Spleen (tissue), 11 donors: ENCODE measurements at regions not wholly inside any gene's neighbourhood (a gene's known extent, or its start where the extent isn't known, plus 50 kb on each side); places are given as distances from the start of the nearest gene placed in this dataset.

Experiments used
- DNase-seq: peaks from one replicate; pipeline ENCODE4 v3.0.0-alpha.2; 2020
- H3K27ac ChIP-seq, 8 donors: fragments of 200-600 bp; sonication (generic) in 7 of 8; 1 replicate in 4 of 8; 2 replicates in 4 of 8; pipeline versions ENCODE4 v1.5.0 to v1.8.0; 2016 to 2021; ENCODE audit warnings: inconsistent platforms in 4 of 8, mild to moderate bottlenecking in 4 of 8, moderate library complexity in 1 of 8
- H3K27me3 ChIP-seq, 7 donors: fragments of 200-600 bp; sonication (generic) in 6 of 7; replicated peaks in 1 of 7; 1 replicate in 4 of 7; 2 replicates in 3 of 7; pipeline versions ENCODE4 v1.5.0 to v1.8.0; 2016 to 2021; ENCODE audit warnings: inconsistent platforms in 3 of 7, mild to moderate bottlenecking in 1 of 7
- H3K36me3 ChIP-seq, 6 donors: fragments of 200-600 bp; sonication (generic) in 5 of 6; 1 replicate in 4 of 6; 2 replicates in 2 of 6; pipeline versions ENCODE4 v1.5.0 to v1.8.0; 2016 to 2021; ENCODE audit warnings: inconsistent platforms in 2 of 6
- H3K4me1 ChIP-seq, 6 donors: fragments of 200-600 bp; sonication (generic) in 5 of 6; 1 replicate in 3 of 6; 2 replicates in 3 of 6; pipeline versions ENCODE4 v1.5.0 to v1.8.0; 2016 to 2021; ENCODE audit warnings: inconsistent platforms in 3 of 6
- H3K4me3 ChIP-seq, 8 donors: fragments of 200-600 bp; sonication (generic) in 7 of 8; 1 replicate in 4 of 8; 2 replicates in 4 of 8; pipeline versions ENCODE4 v1.5.0 to v1.8.0; 2016 to 2021; ENCODE audit warnings: inconsistent platforms in 4 of 8, mild to moderate bottlenecking in 4 of 8, moderate library complexity in 2 of 8
- H3K9me3 ChIP-seq, 8 donors: fragments of 200-600 bp; sonication (generic) in 7 of 8; 1 replicate in 4 of 8; 2 replicates in 4 of 8; pipeline versions ENCODE4 v1.5.0 to v1.8.0; 2016 to 2021; ENCODE audit warnings: inconsistent platforms in 4 of 8
- CTCF ChIP-seq, 11 experiments: fragments of 200-600 bp in 7 of 11; fragments of 450-650 bp in 4 of 11; sonication (generic) in 4 of 11; IDR thresholded peaks in 8 of 11; conservative IDR thresholded peaks in 3 of 11; 1 replicate in 7 of 11; 2 replicates in 4 of 11; pipeline versions ENCODE4 v1.4.0 to v1.8.0; 2016 to 2021; ENCODE audit warnings: antibody characterized with exemption in 11 of 11, inconsistent platforms in 4 of 11, mild to moderate bottlenecking in 1 of 11
- POLR2A ChIP-seq, 3 donors: fragments of 450-650 bp; IDR thresholded peaks; one replicate each; pipeline ENCODE4 v1.5.1; 2017; ENCODE audit warnings: antibody characterized with exemption in 3 of 3, mild to moderate bottlenecking in 1 of 3
- POLR2AphosphoS5 ChIP-seq, 3 donors: sonication (generic); formaldehyde crosslinking; IDR thresholded peaks; one replicate each; pipeline ENCODE4 v1.5.1; 2017; ENCODE audit warnings: antibody characterized with exemption in 3 of 3
- WGBS, 5 donors: extraction: QIAGEN DNeasy Blood & Tissue Kit in 3 of 5; methylation state at CpG; one replicate each; pipeline versions ENCODE4 v1.1.5 to v1.1.7; 2013 to 2018; 5-methylcytosine and 5-hydroxymethylcytosine counted together
- intact Hi-C: fragments of 100-400 bp; cut with DNase I; formaldehyde crosslinking; loops from one replicate; pipeline ENCODE4 v1.15.0; 2023; ENCODE audit warnings: low total_unique reads
- donor health status: healthy with polysubstance abuse.
- donor health status: DM: no; HTN: no; CAD: no; lungs with moderate emphysema.
- donor health status: DM: no; HTN: no; CAD: no.
- donor health status: Bipolar disorder and iron deficiency.
- donor health status: healthy.
- donor health status: DM: no; HTN: no; CAD: no.
- donor health status: DM: yes; HTN: yes; CAD: no.

DNA sequence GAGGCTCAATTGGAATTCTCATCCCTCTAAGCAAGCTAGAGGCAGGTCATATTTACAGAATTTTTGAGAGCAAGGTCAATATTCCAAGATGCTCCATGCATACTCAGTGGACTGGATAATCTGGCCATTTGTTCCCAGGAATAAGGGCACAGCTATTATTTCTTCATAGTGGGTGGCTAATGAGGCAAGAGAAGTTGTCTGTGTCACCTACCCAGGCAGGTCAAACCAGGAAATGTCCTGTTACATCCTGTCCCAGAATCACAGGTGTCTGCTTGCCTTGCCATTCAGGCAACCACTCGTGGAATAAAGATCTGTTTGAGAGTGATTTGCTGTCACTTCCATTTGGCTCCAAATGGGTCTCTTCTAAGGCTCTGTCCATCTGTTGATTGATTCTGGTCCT lies 85.2 kb upstream of the ZP4 start:
- H3K36me3 ChIP-seq = no peaks in the 10 kb centered on the region
- H3K9me3 ChIP-seq = no peaks in the 10 kb centered on the region
- H3K4me1 ChIP-seq = no peaks in the 10 kb centered on the region
- no peak overlapping the region for H3K4me3 ChIP-seq
- TF ChIP-seq POLR2AphosphoS5 (IDR thresholded peaks at IDR 0.05) (no peak), POLR2A (IDR thresholded peaks at IDR 0.05) (no peak), CTCF (IDR thresholded peaks at IDR 0.05 in 8 of 11, conservative IDR thresholded peaks at IDR 0.05 in 3 of 11) (no peak)
- H3K27me3 ChIP-seq = no peaks in the 10 kb centered on the region
- intact Hi-C loops = no loop called here
- no peak for DNase-seq
- no peak overlapping the region for H3K27ac ChIP-seq
- 20 to 58% (median 48%) methylated on average over 1 of the region's 1 CpG for WGBS, 5 donors

GRCh38 chr1:237975376-237975775 lies 84.7 kb upstream of the ZP4 start:
- TF ChIP-seq POLR2A (IDR thresholded peaks at IDR 0.05) (no peak), CTCF (IDR thresholded peaks at IDR 0.05 in 8 of 11, conservative IDR thresholded peaks at IDR 0.05 in 3 of 11) (no peak), POLR2AphosphoS5 (IDR thresholded peaks at IDR 0.05) (no peak)
- intact Hi-C loops = no loop called here

GRCh38 chr1:237972186-237972585 lies 81.5 kb upstream of the ZP4 start:
- H3K9me3 ChIP-seq = no peaks in the 10 kb centered on the region
- WGBS, 5 donors = 75 to 94% (median 78%) methylated on average over 4 of the region's 4 CpGs
- no peaks in the 10 kb centered on the region for H3K4me1 ChIP-seq
- H3K27me3 ChIP-seq = no peaks in the 10 kb centered on the region
- H3K27ac ChIP-seq = no peak overlapping the region
- intact Hi-C loops = no loop called here
- H3K4me3 ChIP-seq = no peak overlapping the region
- no peak for DNase-seq
- TF ChIP-seq CTCF (IDR thresholded peaks at IDR 0.05 in 8 of 11, conservative IDR thresholded peaks at IDR 0.05 in 3 of 11) (no peak), POLR2AphosphoS5 (IDR thresholded peaks at IDR 0.05) (no peak)
- no peaks in the 10 kb centered on the region for H3K36me3 ChIP-seq

More at GRCh38 chr1:237975376-237975775, 84.7 kb upstream of the ZP4 start:
- H3K4me1 ChIP-seq = no peaks in the 10 kb centered on the region
- no peaks in the 10 kb centered on the region for H3K36me3 ChIP-seq
- H3K9me3 ChIP-seq = no peaks in the 10 kb centered on the region
- no peak overlapping the region for H3K4me3 ChIP-seq
- DNase-seq = no peak
- no peaks in the 10 kb centered on the region for H3K27me3 ChIP-seq
- no peak overlapping the region for H3K27ac ChIP-seq

DNA sequence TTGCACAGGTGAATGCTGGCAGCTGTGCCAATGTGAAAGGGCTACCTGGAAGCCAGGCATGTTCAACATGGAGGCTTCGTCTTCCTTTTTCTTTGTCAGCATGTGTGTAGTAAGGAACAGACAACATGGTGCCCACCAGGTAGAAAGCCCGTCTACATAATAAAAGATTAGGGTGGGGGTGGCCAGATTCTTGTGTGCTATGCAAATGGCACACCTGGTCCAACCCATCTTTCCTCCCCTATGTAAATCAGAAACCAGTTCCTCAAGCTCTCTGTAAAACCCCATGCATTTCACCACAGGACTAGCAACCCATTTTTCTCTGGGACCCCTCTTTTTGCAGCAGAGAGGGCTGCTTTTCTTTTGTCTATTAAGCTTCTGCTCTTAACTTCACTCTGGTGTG lies 72.3 kb upstream of the ZP4 start:
- Histone ChIP-seq H3K27me3 (no peaks in the 10 kb centered on the region), H3K27ac (no peak overlapping the region), H3K36me3 (no peaks in the 10 kb centered on the region), H3K9me3 (no peaks in the 10 kb centered on the region), H3K4me3 (no peak overlapping the region), H3K4me1 (no peaks in the 10 kb centered on the region)
- 82 to 93% (median 89%) methylated on average over 2 of the region's 2 CpGs for WGBS, 5 donors
- intact Hi-C loops = no loop called here
- TF ChIP-seq POLR2AphosphoS5 (IDR thresholded peaks at IDR 0.05) = no peak
- no peak for DNase-seq

- Histone ChIP-seq H3K4me3 (no peak overlapping the region), H3K9me3 (no peaks in the 10 kb centered on the region), H3K27ac (no peak overlapping the region), H3K4me1 (no peaks in the 10 kb centered on the region), H3K36me3 (no peaks in the 10 kb centered on the region), H3K27me3 (no peaks in the 10 kb centered on the region)
- intact Hi-C loops = no loop called here
- no peak for TF ChIP-seq CTCF (IDR thresholded peaks at IDR 0.05 in 8 of 11, conservative IDR thresholded peaks at IDR 0.05 in 3 of 11)
- no peak for TF ChIP-seq POLR2AphosphoS5 (IDR thresholded peaks at IDR 0.05)
- no peak for TF ChIP-seq POLR2A (IDR thresholded peaks at IDR 0.05)
- WGBS, 5 donors = 21 to 67% (median 56%) methylated on average over 1 of the region's 1 CpG
- no peak for DNase-seq
Observed at GRCh38 chr1:237961754-237962153, 71.0 kb upstream of the ZP4 start.
